Smooth muscle cell (in vitro differentiated cells): ENCODE measurements at regions not wholly inside any gene's neighbourhood (a gene's known extent, or its start where the extent isn't known, plus 50 kb on each side); places are given as distances from the start of the nearest gene placed in this dataset.

Experiments
- DNase-seq: peaks from one replicate; lab custom pipeline; 2025; ENCODE audit not compliant: unreplicated experiment; lab: John Stamatoyannopoulos, UW
- H2AFZ ChIP-seq: fragments of 200-600 bp; sonication (generic); 2 replicates; pipeline ENCODE4 v1.6.0; 2016; ENCODE audit warnings: antibody characterized with exemption, low read depth, mild to moderate bottlenecking
- H3F3A ChIP-seq: fragments of 200-600 bp; sonication (generic); 2 replicates; pipeline ENCODE4 v1.6.0; 2017; ENCODE audit warnings: antibody characterized with exemption, low read depth
- H3K27ac ChIP-seq: fragments of 200-600 bp; sonication (generic); 2 replicates; pipeline ENCODE4 v1.5.1; 2016; ENCODE audit warnings: low read depth, mild to moderate bottlenecking
- H3K27me3 ChIP-seq: fragments of 200-600 bp; sonication (generic); 2 replicates; pipeline ENCODE4 v1.6.1; 2016; ENCODE audit warnings: low read depth, mild to moderate bottlenecking
- H3K36me3 ChIP-seq: fragments of 200-600 bp; sonication (generic); 2 replicates; pipeline ENCODE4 v1.5.1; 2016; ENCODE audit warnings: low read depth
- H3K4me1 ChIP-seq: fragments of 200-600 bp; sonication (generic); 2 replicates; pipeline ENCODE4 v1.5.1; 2016; ENCODE audit warnings: low read depth
- H3K4me2 ChIP-seq: fragments of 200-600 bp; sonication (generic); 2 replicates; pipeline ENCODE4 v1.6.0; 2016; ENCODE audit warnings: mild to moderate bottlenecking
- H3K4me3 ChIP-seq: fragments of 200-600 bp; sonication (generic); 2 replicates; pipeline ENCODE4 v1.5.1; 2016; ENCODE audit warnings: mild to moderate bottlenecking
- H3K79me2 ChIP-seq: fragments of 200-600 bp; sonication (generic); 2 replicates; pipeline ENCODE4 v1.6.0; 2016; ENCODE audit warnings: low read depth, mild to moderate bottlenecking
- H3K9ac ChIP-seq: fragments of 200-600 bp; sonication (generic); 2 replicates; pipeline ENCODE4 v1.6.0; 2016; ENCODE audit warnings: low read depth
- H3K9me3 ChIP-seq: fragments of 200-600 bp; sonication (generic); replicated peaks from 2 replicates; pipeline ENCODE4 v1.5.1; 2016; ENCODE audit warnings: low read depth
- H4K20me1 ChIP-seq: fragments of 200-600 bp; sonication (generic); 2 replicates; pipeline ENCODE4 v1.6.0; 2016; ENCODE audit warnings: low read depth
- CTCF ChIP-seq: fragments of 200-600 bp; sonication (generic); IDR thresholded peaks from 2 replicates; pipeline ENCODE4 v1.5.1; 2017; ENCODE audit warnings: borderline replicate concordance, mild to moderate bottlenecking, antibody characterized with exemption; ENCODE audit not compliant: insufficient read depth, poor library complexity, severe bottlenecking
- WGBS: methylation state at CpG from one replicate; pipeline ENCODE4 v1.1.7; 2016; ENCODE audit warnings: low lambda C conversion rate; 5-methylcytosine and 5-hydroxymethylcytosine counted together

DNA sequence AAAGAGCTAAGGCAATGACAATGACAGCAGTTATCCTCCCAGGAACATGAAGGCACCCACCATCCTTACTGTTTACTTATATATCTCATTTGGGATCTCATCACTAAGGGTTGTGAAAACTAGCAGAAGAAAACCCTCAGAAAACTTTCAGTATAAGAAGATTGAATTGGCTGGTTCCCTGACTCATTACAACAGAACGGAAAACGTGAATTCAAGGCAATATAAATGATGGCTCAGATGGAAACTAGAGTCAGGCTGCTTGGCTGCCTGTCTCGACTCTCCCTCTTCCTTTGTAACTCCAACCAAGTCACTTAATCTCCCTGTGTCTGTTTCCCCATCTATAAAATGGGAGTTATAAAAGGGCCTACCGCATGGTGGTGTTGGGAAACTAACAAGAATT, 387.1 kb upstream of the JARID2 start:
- Histone ChIP-seq H3K9ac (no peak overlapping the region), H3K4me1 (no peaks in the 10 kb centered on the region), H3K36me3 (no peaks in the 10 kb centered on the region), H3K4me3 (no peak overlapping the region), H3F3A (no peaks in the 10 kb centered on the region), H2AFZ (no peak overlapping the region), H3K9me3 (no peaks in the 10 kb centered on the region), H4K20me1 (no peaks in the 10 kb centered on the region), H3K4me2 (no peak overlapping the region), H3K27me3 (peaks cover 13% of the 10 kb centered on the region), H3K27ac (no peak overlapping the region), H3K79me2 (no peaks in the 10 kb centered on the region)
- 68% methylated on average over 4 of the region's 4 CpGs for WGBS
- no peak for TF ChIP-seq CTCF
- no peak for DNase-seq

DNA sequence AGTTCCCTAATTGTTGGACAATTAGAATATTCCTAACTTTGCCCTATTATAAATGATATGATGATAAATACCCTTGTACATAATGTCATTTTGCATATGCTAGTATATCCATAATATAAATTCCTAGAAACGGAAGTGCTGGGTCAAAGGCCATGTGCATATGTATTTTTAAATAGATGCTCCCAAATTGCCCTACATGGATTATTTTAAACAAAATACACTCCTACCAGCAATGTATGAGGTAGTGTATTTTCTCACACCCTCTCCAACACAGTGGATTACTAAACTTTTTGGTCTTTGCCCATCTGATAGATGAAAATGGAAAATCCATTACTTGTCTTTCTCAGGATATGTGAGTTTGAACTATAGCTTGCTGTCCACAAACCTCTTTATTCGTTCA, 385.1 kb upstream of the JARID2 start:
- Histone ChIP-seq H3K27me3 (peaks cover 13% of the 10 kb centered on the region), H3K4me1 (peaks cover 4% of the 10 kb centered on the region), H3K79me2 (no peaks in the 10 kb centered on the region), H3K9me3 (no peaks in the 10 kb centered on the region), H3K27ac (no peak overlapping the region), H3K4me2 (no peak overlapping the region), H3K9ac (no peak overlapping the region), H2AFZ (no peak overlapping the region), H3K36me3 (no peaks in the 10 kb centered on the region), H3K4me3 (no peak overlapping the region), H3F3A (no peaks in the 10 kb centered on the region), H4K20me1 (no peaks in the 10 kb centered on the region)
- TF ChIP-seq CTCF, result no peak
- 90% methylated on average over 2 of the region's 2 CpGs for WGBS
- no peak for DNase-seq

DNA sequence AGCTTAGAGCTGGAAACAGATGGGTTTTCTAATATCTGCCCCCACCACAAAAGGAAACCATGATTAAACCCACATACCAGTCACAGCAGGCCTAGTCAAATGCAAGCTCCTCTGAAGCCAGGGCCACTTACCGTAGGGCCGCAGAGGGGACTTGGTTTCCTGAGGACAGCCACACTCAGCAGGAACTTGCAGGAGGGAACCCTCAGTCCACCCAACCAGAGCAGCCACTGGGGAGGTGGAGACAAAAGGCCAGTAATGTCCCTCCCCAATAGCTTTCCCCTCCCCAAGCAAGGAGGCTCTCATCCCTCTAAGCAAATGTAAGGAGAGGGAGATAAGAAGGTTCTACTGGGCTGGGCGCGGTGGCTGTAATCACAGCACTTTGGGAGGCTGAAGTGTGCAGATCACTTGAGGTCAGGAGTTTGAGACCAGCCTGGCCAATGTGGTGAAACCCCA, 384.4 kb upstream of the JARID2 start:
- H3K4me2 ChIP-seq, result no peak overlapping the region
- no peaks in the 10 kb centered on the region for H3K79me2 ChIP-seq
- H3K27ac ChIP-seq, result no peak overlapping the region
- peaks cover 13% of the 10 kb centered on the region for H3K27me3 ChIP-seq
- no peaks in the 10 kb centered on the region for H4K20me1 ChIP-seq
- no peaks in the 10 kb centered on the region for H3F3A ChIP-seq
- DNase-seq, result no peak
- H3K36me3 ChIP-seq, result no peaks in the 10 kb centered on the region
- no peak overlapping the region for H2AFZ ChIP-seq
- 67% methylated on average over 4 of the region's 4 CpGs for WGBS
- peaks cover 4% of the 10 kb centered on the region for H3K4me1 ChIP-seq
- no peaks in the 10 kb centered on the region for H3K9me3 ChIP-seq
- H3K4me3 ChIP-seq, result no peak overlapping the region
- H3K9ac ChIP-seq, result no peak overlapping the region
- no peak for TF ChIP-seq CTCF

GRCh38 chr6:14862845-14863244, 383.0 kb upstream of the JARID2 start:
- Histone ChIP-seq H3K9ac (no peak overlapping the region), H3K27me3 (peaks cover 13% of the 10 kb centered on the region), H2AFZ (no peak overlapping the region), H3K79me2 (no peaks in the 10 kb centered on the region), H3K27ac (no peak overlapping the region), H4K20me1 (no peaks in the 10 kb centered on the region), H3K36me3 (no peaks in the 10 kb centered on the region), H3F3A (no peaks in the 10 kb centered on the region), H3K4me1 (peaks cover 4% of the 10 kb centered on the region), H3K4me3 (no peak overlapping the region), H3K4me2 (no peak overlapping the region), H3K9me3 (no peaks in the 10 kb centered on the region)
- TF ChIP-seq CTCF, result no peak
- DNase-seq, result no peak
- 93% methylated on average over 3 of the region's 3 CpGs for WGBS
